Heart left ventricle (tissue), 13 donors: ENCODE measurements at regions not wholly inside any gene's neighbourhood (a gene's known extent, or its start where the extent isn't known, plus 50 kb on each side); places are given as distances from the start of the nearest gene placed in this dataset.

Experiments
- CTCF ChIP-seq, 12 donors: fragments of 200-600 bp; sonication (generic) in 4 of 12; IDR thresholded peaks; one replicate each; pipeline versions ENCODE4 v1.5.0 to v1.8.0; 2018 to 2022; ENCODE audit warnings: antibody characterized with exemption in 12 of 12, mild to moderate bottlenecking in 5 of 12
- POLR2A ChIP-seq, 2 donors: fragments of 450-650 bp; IDR thresholded peaks; one replicate each; pipeline ENCODE4 v1.6.1; 2017; ENCODE audit warnings: antibody characterized with exemption in 2 of 2, mild to moderate bottlenecking in 2 of 2, moderate library complexity in 2 of 2
- donor health status: ischemic (EF 13 %, LVEDD 7.1; RV severe dilation, severe dysfunction).
- donor health status: DM: no; HTN: yes; CAD: no.
- donor health status: DM: no; HTN: no; CAD: no.
- donor health status: ischemic (EF 25% LVEDD 6.9; RV normal size, moderate dysfunction).
- donor health status: ischemic (EF 25% LVEDD 5.7; RV mildly dilated, moderate dysfunction).
- donor health status: ischemic (EF 35%, LVEDD 5.7; RV mildly dilated, moderate dysfunction).
- donor health status: nonischemic (EF 11% LVEDD 7.7; RV severe dilation, severe dysfunction).
- donor health status: DM: yes; HTN: yes; CAD: no.
- donor health status: PGD.
- donor health status: ischemic (EF 29% LVEDD 5.4; RV normal size, mild dysfunction).
- donor health status: nonischemic (EF 23%, LVEDD 6.1; RV moderate dilation, normal function).

- TF ChIP-seq CTCF (IDR thresholded peaks at IDR 0.05) (no peak), POLR2A (IDR thresholded peaks at IDR 0.05) (no peak)
Measured at GRCh38 chr5:133738271-133738670, 125.9 kb upstream of the FSTL4 start.
